Mesenchymal stem cell (in vitro differentiated cells and primary cell): ENCODE measurements at regions not wholly inside any gene's neighbourhood (a gene's known extent, or its start where the extent isn't known, plus 50 kb on each side); places are given as distances from the start of the nearest gene placed in this dataset.

Experiments used
- DNase-seq: peaks from one replicate; pipeline ENCODE4 v3.0.0-alpha.2; 2013
- H2AFZ ChIP-seq: one replicate; pipeline ENCODE4 v1.6.1; 2013; ENCODE audit warnings: low read depth, mild to moderate bottlenecking, control low read depth, inconsistent platforms, low read length, moderate library complexity
- H2AK5ac ChIP-seq: 2 replicates; pipeline ENCODE4 v1.6.1; 2013; ENCODE audit warnings: low read length, moderate library complexity, mild to moderate bottlenecking, inconsistent platforms; ENCODE audit not compliant: severe bottlenecking
- H2BK120ac ChIP-seq: one replicate; pipeline ENCODE4 v1.6.1; 2013; ENCODE audit warnings: low read depth, mild to moderate bottlenecking, inconsistent platforms, low read length, moderate library complexity
- H2BK12ac ChIP-seq, 2 experiments: one replicate each; pipeline ENCODE4 v1.6.1; 2013; ENCODE audit warnings: inconsistent platforms in 2 of 2, low read length in 2 of 2, mild to moderate bottlenecking in 2 of 2, moderate library complexity in 2 of 2, control low read depth in 1 of 2
- H2BK15ac ChIP-seq: one replicate; pipeline ENCODE4 v1.6.1; 2013; ENCODE audit warnings: mild to moderate bottlenecking, low read depth, inconsistent platforms; ENCODE audit not compliant: poor library complexity, severe bottlenecking
- H2BK5ac ChIP-seq: 2 replicates; pipeline ENCODE4 v1.6.1; 2013; ENCODE audit warnings: low read depth, mild to moderate bottlenecking, low read length, control low read depth, inconsistent platforms; ENCODE audit not compliant: poor library complexity, severe bottlenecking
- H3K14ac ChIP-seq, 2 experiments: one replicate each; pipeline ENCODE4 v1.6.1; 2013; ENCODE audit warnings: inconsistent platforms in 2 of 2, low read length in 2 of 2, control low read depth in 1 of 2, mild to moderate bottlenecking in 1 of 2, moderate library complexity in 1 of 2
- H3K18ac ChIP-seq, 2 experiments: one replicate each; pipeline ENCODE4 v1.6.1; 2013; ENCODE audit warnings: inconsistent platforms in 2 of 2, low read length in 2 of 2, control low read depth in 1 of 2, low read depth in 1 of 2, mild to moderate bottlenecking in 1 of 2
- H3K23ac ChIP-seq, 2 experiments: one replicate each; pipeline ENCODE4 v1.6.1; 2013; ENCODE audit warnings: inconsistent platforms in 2 of 2, low read length in 2 of 2, mild to moderate bottlenecking in 2 of 2, moderate library complexity in 2 of 2, control low read depth in 1 of 2
- H3K27ac ChIP-seq: 2 replicates; pipeline ENCODE4 v1.5.1; 2013; ENCODE audit warnings: mild to moderate bottlenecking, moderate library complexity, low read length, control low read depth, inconsistent platforms; ENCODE audit not compliant: poor library complexity, severe bottlenecking
- H3K27me3 ChIP-seq, 2 experiments: 2 replicates each; pipeline versions ENCODE4 v1.6.1 to v1.7.0; 2013; ENCODE audit warnings: low read length in 2 of 2, mild to moderate bottlenecking in 2 of 2, moderate library complexity in 2 of 2, control low read depth in 1 of 2, inconsistent platforms in 1 of 2; ENCODE audit not compliant: control insufficient read depth in 1 of 2, insufficient read depth in 1 of 2
- H3K36me3 ChIP-seq, 2 experiments: 2 replicates each; pipeline versions ENCODE4 v1.6.1 to v1.7.0; 2013; ENCODE audit warnings: low read length in 2 of 2, control low read depth in 1 of 2, inconsistent platforms in 1 of 2, low read depth in 1 of 2, mild to moderate bottlenecking in 1 of 2; ENCODE audit not compliant: insufficient read depth in 2 of 2, control insufficient read depth in 1 of 2
- H3K4ac ChIP-seq, 2 experiments: one replicate each; pipeline ENCODE4 v1.6.1; 2013; ENCODE audit warnings: inconsistent platforms in 2 of 2, low read length in 2 of 2, mild to moderate bottlenecking in 2 of 2, moderate library complexity in 2 of 2, control low read depth in 1 of 2, low read depth in 1 of 2
- H3K4me1 ChIP-seq: 2 replicates; pipeline ENCODE4 v1.6.1; 2013; ENCODE audit warnings: low read depth, low read length, control low read depth; ENCODE audit not compliant: control insufficient read depth, insufficient read depth
- H3K4me2 ChIP-seq: 2 replicates; pipeline ENCODE4 v1.6.1; 2013; ENCODE audit warnings: low read length, mild to moderate bottlenecking, inconsistent platforms; ENCODE audit not compliant: poor library complexity, severe bottlenecking
- H3K4me3 ChIP-seq, 2 experiments: 2 replicates each; pipeline versions ENCODE4 v1.5.1 to v1.7.0; 2013; ENCODE audit warnings: low read length in 2 of 2, mild to moderate bottlenecking in 2 of 2, control low read depth in 1 of 2, low read depth in 1 of 2; ENCODE audit not compliant: insufficient read depth in 1 of 2
- H3K79me1 ChIP-seq: replicated peaks from 2 replicates; pipeline ENCODE4 v1.6.1; 2013; ENCODE audit warnings: mild to moderate bottlenecking, control low read depth, low read length, inconsistent platforms; ENCODE audit not compliant: poor library complexity, severe bottlenecking
- H3K9ac ChIP-seq: 2 replicates; pipeline ENCODE4 v1.7.0; 2013; ENCODE audit warnings: mild to moderate bottlenecking, low read length, moderate library complexity
- H3K9me3 ChIP-seq: 2 replicates; pipeline ENCODE4 v1.7.0; 2013; ENCODE audit warnings: mild to moderate bottlenecking, low read length; ENCODE audit not compliant: control insufficient read depth
- H4K8ac ChIP-seq: one replicate; pipeline ENCODE4 v1.6.1; 2013; ENCODE audit warnings: inconsistent platforms, mild to moderate bottlenecking, low read length, moderate library complexity
- H4K91ac ChIP-seq: one replicate; pipeline ENCODE4 v1.6.1; 2013; ENCODE audit warnings: mild to moderate bottlenecking, low read length, inconsistent platforms
- WGBS: methylation state at CpG from one replicate; pipeline ENCODE4 v1.1.7; 2013; ENCODE audit warnings: mixed read lengths; 5-methylcytosine and 5-hydroxymethylcytosine counted together

- Histone ChIP-seq H3K4ac (no peak overlapping the region), H3K14ac (no peak overlapping the region), H2BK120ac (no peak overlapping the region), H3K4me3 (no peak overlapping the region), H4K8ac (no peak overlapping the region), H2BK12ac (no peak overlapping the region), H2AK5ac (no peak overlapping the region), H2BK5ac (no peak overlapping the region), H3K23ac (no peak overlapping the region), H3K4me1 (no peaks in the 10 kb centered on the region), H3K9me3 (no peaks in the 10 kb centered on the region), H3K18ac (no peak overlapping the region), H2BK15ac (no peak overlapping the region), H2AFZ (no peak overlapping the region), H3K9ac (no peak overlapping the region), H3K79me1 (no peaks in the 10 kb centered on the region), H4K91ac (no peak overlapping the region), H3K27ac (no peak overlapping the region), H3K4me2 (no peak overlapping the region), H3K27me3 (no peaks in the 10 kb centered on the region), H3K36me3 (no peaks in the 10 kb centered on the region)
- DNase-seq, result no peak
- 100% methylated on average over 1 of the region's 4 CpGs for WGBS
These were observed 201.3 kb upstream of the CTSO start for GRCh38 chr4:156154978-156155377.

GRCh38 chr4:156146571-156146970 lies 192.9 kb upstream of the CTSO start:
- H3K9ac ChIP-seq, result no peak overlapping the region
- no peak overlapping the region for H4K91ac ChIP-seq
- H3K18ac ChIP-seq, result no peak overlapping the region
- H3K9me3 ChIP-seq, result no peaks in the 10 kb centered on the region
- no peak overlapping the region for H2BK15ac ChIP-seq
- no peak overlapping the region for H3K27ac ChIP-seq
- H3K23ac ChIP-seq, result no peak overlapping the region
- no peak overlapping the region for H2AFZ ChIP-seq
- WGBS, result 88% methylated on average over 1 of the region's 2 CpGs
- no peak for DNase-seq
- no peak overlapping the region for H4K8ac ChIP-seq
- H3K4me3 ChIP-seq, result no peak overlapping the region
- H3K79me1 ChIP-seq, result no peaks in the 10 kb centered on the region
- H3K36me3 ChIP-seq, result no peaks in the 10 kb centered on the region
- no peaks in the 10 kb centered on the region for H3K4me1 ChIP-seq
- no peak overlapping the region for H2BK120ac ChIP-seq
- H3K14ac ChIP-seq, result no peak overlapping the region
- H2BK5ac ChIP-seq, result no peak overlapping the region
- no peaks in the 10 kb centered on the region for H3K27me3 ChIP-seq
- no peak overlapping the region for H3K4me2 ChIP-seq
- no peak overlapping the region for H2BK12ac ChIP-seq
- no peak overlapping the region for H2AK5ac ChIP-seq
- H3K4ac ChIP-seq, result no peak overlapping the region

GRCh38 chr4:156144961-156145360 lies 191.3 kb upstream of the CTSO start:
- no peak for DNase-seq
- no peaks in the 10 kb centered on the region for H3K9me3 ChIP-seq
- no peak overlapping the region for H4K91ac ChIP-seq
- no peak overlapping the region for H3K4me3 ChIP-seq
- no peak overlapping the region for H2BK15ac ChIP-seq
- H3K9ac ChIP-seq, result no peak overlapping the region
- H3K4ac ChIP-seq, result no peak overlapping the region
- no peaks in the 10 kb centered on the region for H3K27me3 ChIP-seq
- H2BK5ac ChIP-seq, result no peak overlapping the region
- no peak overlapping the region for H2BK120ac ChIP-seq
- no peak overlapping the region for H2AFZ ChIP-seq
- no peak overlapping the region for H3K23ac ChIP-seq
- no peak overlapping the region for H3K18ac ChIP-seq
- H3K36me3 ChIP-seq, result no peaks in the 10 kb centered on the region
- H2AK5ac ChIP-seq, result no peak overlapping the region
- H3K79me1 ChIP-seq, result no peaks in the 10 kb centered on the region
- H4K8ac ChIP-seq, result no peak overlapping the region
- 100% methylated on average over 2 of the region's 3 CpGs for WGBS
- no peak overlapping the region for H3K4me2 ChIP-seq
- H2BK12ac ChIP-seq, result no peak overlapping the region
- H3K27ac ChIP-seq, result no peak overlapping the region
- no peak overlapping the region for H3K14ac ChIP-seq
- no peaks in the 10 kb centered on the region for H3K4me1 ChIP-seq

GRCh38 chr4:156138781-156139280 lies 185.2 kb upstream of the CTSO start:
- H2AK5ac ChIP-seq, result no peak overlapping the region
- no peak overlapping the region for H2AFZ ChIP-seq
- H3K18ac ChIP-seq, result no peak overlapping the region
- H3K4me3 ChIP-seq, result no peak overlapping the region
- no peak overlapping the region for H3K9ac ChIP-seq
- no peak overlapping the region for H3K23ac ChIP-seq
- no peaks in the 10 kb centered on the region for H3K27me3 ChIP-seq
- no peaks in the 10 kb centered on the region for H3K79me1 ChIP-seq
- DNase-seq, result no peak
- no peak overlapping the region for H2BK15ac ChIP-seq
- H3K4ac ChIP-seq, result no peak overlapping the region
- H3K27ac ChIP-seq, result no peak overlapping the region
- H3K4me1 ChIP-seq, result no peaks in the 10 kb centered on the region
- no peak overlapping the region for H2BK5ac ChIP-seq
- no peak overlapping the region for H2BK12ac ChIP-seq
- no peak overlapping the region for H4K8ac ChIP-seq
- no peaks in the 10 kb centered on the region for H3K36me3 ChIP-seq
- no peak overlapping the region for H2BK120ac ChIP-seq
- H3K9me3 ChIP-seq, result no peaks in the 10 kb centered on the region
- H3K4me2 ChIP-seq, result no peak overlapping the region
- WGBS, result 90% methylated on average over 6 of the region's 9 CpGs
- H3K14ac ChIP-seq, result no peak overlapping the region
- no peak overlapping the region for H4K91ac ChIP-seq
